Fibroblast of lung (primary cell): ENCODE measurements at regions not wholly inside any gene's neighbourhood (a gene's known extent, or its start where the extent isn't known, plus 50 kb on each side); places are given as distances from the start of the nearest gene placed in this dataset.
A peak's percentile ranks its signal among the peaks of the same experiment; 100 is the strongest.

Experiments used
- DNase-seq, 2 donors: peaks; one replicate each; pipeline versions ENCODE4 v3.0.0 to v3.0.0-alpha.2; 2010; ENCODE audit warnings: low read depth in 2 of 2
- H2AFZ ChIP-seq: 2 replicates; pipeline ENCODE4 v1.5.1; 2012; ENCODE audit warnings: low read length, control low read depth, inconsistent platforms
- H3K27ac ChIP-seq: 2 replicates; pipeline ENCODE4 v1.5.1; 2011; ENCODE audit warnings: low read length, control low read depth; ENCODE audit not compliant: insufficient read depth
- H3K27me3 ChIP-seq: 2 replicates; pipeline ENCODE4 v1.5.1; 2011; ENCODE audit warnings: mild to moderate bottlenecking, low read length; ENCODE audit not compliant: control insufficient read depth, insufficient read depth
- H3K36me3 ChIP-seq: 2 replicates; pipeline ENCODE4 v1.5.1; 2011; ENCODE audit warnings: low read length; ENCODE audit not compliant: control insufficient read depth, insufficient read depth
- H3K4me1 ChIP-seq: 2 replicates; pipeline ENCODE4 v1.5.1; 2011; ENCODE audit warnings: low read length; ENCODE audit not compliant: control insufficient read depth, insufficient read depth; ENCODE audit errors: extremely low read depth
- H3K4me2 ChIP-seq: 2 replicates; pipeline ENCODE4 v1.5.1; 2011; ENCODE audit warnings: low read length, control low read depth; ENCODE audit not compliant: insufficient read depth; ENCODE audit errors: extremely low read depth
- H3K4me3 ChIP-seq, 4 experiments: fragments of 200-600 bp in 1 of 4; sonication (generic) in 1 of 4; replicated peaks in 1 of 4; 2 replicates each; pipeline ENCODE4 v1.5.1; 2011 to 2016; ENCODE audit warnings: low read length in 4 of 4, low read depth in 3 of 4, mild to moderate bottlenecking in 3 of 4, control low read depth in 2 of 4, inconsistent platforms in 1 of 4, mixed read lengths in 1 of 4; ENCODE audit not compliant: insufficient read depth in 1 of 4; ENCODE audit errors: control extremely low read depth in 1 of 4
- H3K79me2 ChIP-seq: 2 replicates; pipeline ENCODE4 v1.5.1; 2012; ENCODE audit warnings: mild to moderate bottlenecking, low read length, inconsistent platforms; ENCODE audit not compliant: control insufficient read depth, insufficient read depth
- H3K9ac ChIP-seq: 2 replicates; pipeline ENCODE4 v1.5.1; 2011; ENCODE audit warnings: mild to moderate bottlenecking, low read length, control low read depth; ENCODE audit not compliant: insufficient read depth
- H3K9me3 ChIP-seq: 2 replicates; pipeline ENCODE4 v1.5.1; 2012; ENCODE audit warnings: low read depth, low read length; ENCODE audit not compliant: control insufficient read depth, insufficient read depth
- H4K20me1 ChIP-seq: 2 replicates; pipeline ENCODE4 v1.5.1; 2011; ENCODE audit warnings: low read length; ENCODE audit not compliant: control insufficient read depth, insufficient read depth; ENCODE audit errors: extremely low read depth
- EZH2 ChIP-seq: IDR thresholded peaks from 2 replicates; pipeline ENCODE4 v1.5.1; 2012; ENCODE audit warnings: low read length, control low read depth, mild to moderate bottlenecking; ENCODE audit errors: missing control alignments
- TF ChIP-seq, protein P1 (sequence below), 2 donors: IDR thresholded peaks in 1 of 2; conservative IDR thresholded peaks in 1 of 2; 1 replicate in 1 of 2; 2 replicates in 1 of 2; pipeline ENCODE4 v1.5.1; 2011 to 2012; ENCODE audit warnings: low read length in 2 of 2, control low read depth in 1 of 2, inconsistent platforms in 1 of 2, low read depth in 1 of 2, mild to moderate bottlenecking in 1 of 2

DNA sequence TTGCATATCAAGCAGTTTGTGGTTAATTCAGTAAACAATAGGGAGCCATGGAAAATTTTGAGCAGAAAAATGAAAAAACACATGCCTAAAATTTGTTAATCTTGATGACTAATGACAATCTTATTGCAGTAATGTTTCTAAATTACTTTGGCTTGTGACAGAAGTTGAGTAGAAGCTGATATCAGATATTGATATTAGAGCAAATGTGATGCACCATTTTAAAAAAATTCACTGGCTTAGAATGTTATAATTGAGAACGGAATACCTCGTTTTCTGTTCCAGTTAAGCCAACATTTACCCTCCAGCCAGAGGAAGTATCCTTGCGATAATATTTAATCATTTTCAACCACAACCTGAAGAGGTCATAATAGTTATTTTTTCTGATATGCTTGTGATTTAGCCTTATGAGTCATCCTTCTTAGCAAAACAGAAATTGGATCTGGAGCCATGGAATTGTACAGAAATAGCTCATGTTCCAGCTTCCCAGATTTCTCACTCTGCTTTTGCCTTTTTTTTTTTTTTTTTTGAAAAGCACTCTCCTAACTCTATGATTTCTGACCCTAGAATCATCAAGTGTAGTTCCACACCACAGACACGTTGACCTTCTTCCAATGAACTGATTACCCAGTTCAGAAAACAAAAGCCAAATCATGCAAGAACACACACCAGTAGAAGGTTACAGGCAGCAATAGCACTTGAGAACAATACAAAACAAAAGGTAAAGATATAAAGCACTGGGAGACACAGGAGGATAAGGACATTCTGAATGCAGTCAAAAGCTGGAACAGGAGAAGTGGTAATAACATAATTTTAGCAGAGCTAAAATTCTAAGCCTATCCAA, 96.8 kb upstream of the PHYHIPL start:
- no peak overlapping the region for H3K9ac ChIP-seq
- TF ChIP-seq, protein P1, sequence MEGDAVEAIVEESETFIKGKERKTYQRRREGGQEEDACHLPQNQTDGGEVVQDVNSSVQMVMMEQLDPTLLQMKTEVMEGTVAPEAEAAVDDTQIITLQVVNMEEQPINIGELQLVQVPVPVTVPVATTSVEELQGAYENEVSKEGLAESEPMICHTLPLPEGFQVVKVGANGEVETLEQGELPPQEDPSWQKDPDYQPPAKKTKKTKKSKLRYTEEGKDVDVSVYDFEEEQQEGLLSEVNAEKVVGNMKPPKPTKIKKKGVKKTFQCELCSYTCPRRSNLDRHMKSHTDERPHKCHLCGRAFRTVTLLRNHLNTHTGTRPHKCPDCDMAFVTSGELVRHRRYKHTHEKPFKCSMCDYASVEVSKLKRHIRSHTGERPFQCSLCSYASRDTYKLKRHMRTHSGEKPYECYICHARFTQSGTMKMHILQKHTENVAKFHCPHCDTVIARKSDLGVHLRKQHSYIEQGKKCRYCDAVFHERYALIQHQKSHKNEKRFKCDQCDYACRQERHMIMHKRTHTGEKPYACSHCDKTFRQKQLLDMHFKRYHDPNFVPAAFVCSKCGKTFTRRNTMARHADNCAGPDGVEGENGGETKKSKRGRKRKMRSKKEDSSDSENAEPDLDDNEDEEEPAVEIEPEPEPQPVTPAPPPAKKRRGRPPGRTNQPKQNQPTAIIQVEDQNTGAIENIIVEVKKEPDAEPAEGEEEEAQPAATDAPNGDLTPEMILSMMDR (conservative IDR thresholded peaks at IDR 0.05 in 1 of 2, IDR thresholded peaks at IDR 0.05 in 1 of 2; ENCODE audit: low read depth in 1 of 2, low read length in 2 of 2): no peak
- TF ChIP-seq EZH2: no peak
- H2AFZ ChIP-seq: no peak overlapping the region
- no peaks in the 10 kb centered on the region for H4K20me1 ChIP-seq
- DNase-seq: peak; percentile 86 to 90
- no peaks in the 10 kb centered on the region for H3K36me3 ChIP-seq
- no peak overlapping the region for H3K27ac ChIP-seq
- no peaks in the 10 kb centered on the region for H3K79me2 ChIP-seq
- H3K9me3 ChIP-seq: no peaks in the 10 kb centered on the region
- no peak overlapping the region for H3K4me3 ChIP-seq
- H3K27me3 ChIP-seq: no peaks in the 10 kb centered on the region
- peak overlapping the region; percentile 52 for H3K4me2 ChIP-seq
- H3K4me1 ChIP-seq: peaks cover 14% of the 10 kb centered on the region

DNA sequence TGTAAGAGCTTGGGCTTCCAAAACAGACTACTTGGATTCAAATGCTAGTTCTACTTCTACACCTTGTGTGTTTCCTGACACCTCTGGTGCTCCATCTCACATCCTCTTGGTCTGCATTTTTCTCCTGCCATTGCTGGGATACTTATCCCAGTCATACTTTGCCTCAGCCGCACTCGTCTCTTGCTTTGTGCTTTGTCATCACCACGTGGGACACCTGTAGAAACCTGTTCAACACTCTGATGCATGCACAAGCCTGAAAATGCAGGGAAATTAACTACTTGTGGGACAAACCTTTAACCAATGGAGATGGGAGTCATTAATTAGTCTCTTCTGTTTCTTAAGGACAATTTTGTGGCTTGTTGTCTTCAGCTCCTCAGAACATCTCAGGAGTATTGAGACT, 94.2 kb upstream of the PHYHIPL start:
- Histone ChIP-seq H3K79me2 (no peaks in the 10 kb centered on the region), H3K36me3 (no peaks in the 10 kb centered on the region), H2AFZ (no peak overlapping the region), H3K4me3 (no peak overlapping the region), H3K4me1 (peaks cover 16% of the 10 kb centered on the region), H4K20me1 (no peaks in the 10 kb centered on the region), H3K9ac (no peak overlapping the region), H3K9me3 (no peaks in the 10 kb centered on the region), H3K27me3 (no peaks in the 10 kb centered on the region), H3K27ac (no peak overlapping the region), H3K4me2 (no peak overlapping the region)
- TF ChIP-seq, protein P1 (conservative IDR thresholded peaks at IDR 0.05 in 1 of 2, IDR thresholded peaks at IDR 0.05 in 1 of 2; ENCODE audit: low read depth in 1 of 2, low read length in 2 of 2): no peak
- no peak for TF ChIP-seq EZH2
- no peak for DNase-seq

DNA sequence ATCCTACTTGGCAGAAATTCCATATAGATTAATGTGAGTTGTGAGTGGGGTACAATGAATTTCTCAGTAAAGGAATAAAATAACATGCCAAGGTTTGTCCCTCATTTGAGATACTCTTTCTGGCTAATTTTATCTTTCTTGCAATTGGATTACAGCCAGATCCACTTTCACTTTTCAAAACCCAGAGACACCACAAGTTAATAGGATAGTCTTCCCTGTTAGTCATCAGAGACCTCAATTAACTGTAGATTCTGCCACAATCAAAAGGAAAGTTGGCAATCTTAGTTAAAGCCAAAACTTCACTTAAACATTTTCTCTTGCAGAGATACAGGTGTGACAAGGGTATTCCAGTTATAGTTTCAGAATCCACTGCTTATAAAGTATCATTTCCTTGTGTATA, 91.4 kb upstream of the PHYHIPL start:
- Histone ChIP-seq H3K36me3 (no peaks in the 10 kb centered on the region), H3K9ac (no peak overlapping the region), H3K4me1 (peaks cover 9% of the 10 kb centered on the region), H3K27me3 (no peaks in the 10 kb centered on the region), H3K79me2 (no peaks in the 10 kb centered on the region), H3K27ac (no peak overlapping the region), H3K4me2 (no peak overlapping the region), H2AFZ (no peak overlapping the region), H3K4me3 (no peak overlapping the region), H3K9me3 (no peaks in the 10 kb centered on the region), H4K20me1 (no peaks in the 10 kb centered on the region)
- no peak for TF ChIP-seq EZH2
- TF ChIP-seq, protein P1 (conservative IDR thresholded peaks at IDR 0.05 in 1 of 2, IDR thresholded peaks at IDR 0.05 in 1 of 2; ENCODE audit: low read depth in 1 of 2, low read length in 2 of 2): no peak
- no peak for DNase-seq
